ENCODE measurements at regions not wholly inside any gene's neighbourhood (a gene's known extent, or its start where the extent isn't known, plus 50 kb on each side); places are given as distances from the start of the nearest gene placed in this dataset.

DNA sequence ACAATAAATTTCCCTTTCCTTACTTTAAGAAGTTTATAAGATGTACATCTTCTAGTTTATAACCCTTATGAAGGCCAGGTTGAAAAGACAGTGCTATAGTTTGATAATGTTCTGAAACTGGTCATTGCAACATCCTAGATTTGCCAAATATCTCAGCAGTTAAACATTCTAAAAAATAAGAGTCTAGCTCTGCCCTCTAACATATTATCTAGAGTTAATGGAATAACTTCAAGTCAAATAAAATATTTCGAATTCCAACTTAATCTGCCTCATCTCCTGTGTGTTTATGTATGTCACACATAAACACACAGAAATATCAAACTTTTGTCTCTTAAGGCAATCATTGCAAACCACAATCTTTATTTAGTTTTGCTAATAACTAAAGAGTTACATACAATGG, 796.6 kb downstream of the TLE1 start:
- TF ChIP-seq, protein P1, sequence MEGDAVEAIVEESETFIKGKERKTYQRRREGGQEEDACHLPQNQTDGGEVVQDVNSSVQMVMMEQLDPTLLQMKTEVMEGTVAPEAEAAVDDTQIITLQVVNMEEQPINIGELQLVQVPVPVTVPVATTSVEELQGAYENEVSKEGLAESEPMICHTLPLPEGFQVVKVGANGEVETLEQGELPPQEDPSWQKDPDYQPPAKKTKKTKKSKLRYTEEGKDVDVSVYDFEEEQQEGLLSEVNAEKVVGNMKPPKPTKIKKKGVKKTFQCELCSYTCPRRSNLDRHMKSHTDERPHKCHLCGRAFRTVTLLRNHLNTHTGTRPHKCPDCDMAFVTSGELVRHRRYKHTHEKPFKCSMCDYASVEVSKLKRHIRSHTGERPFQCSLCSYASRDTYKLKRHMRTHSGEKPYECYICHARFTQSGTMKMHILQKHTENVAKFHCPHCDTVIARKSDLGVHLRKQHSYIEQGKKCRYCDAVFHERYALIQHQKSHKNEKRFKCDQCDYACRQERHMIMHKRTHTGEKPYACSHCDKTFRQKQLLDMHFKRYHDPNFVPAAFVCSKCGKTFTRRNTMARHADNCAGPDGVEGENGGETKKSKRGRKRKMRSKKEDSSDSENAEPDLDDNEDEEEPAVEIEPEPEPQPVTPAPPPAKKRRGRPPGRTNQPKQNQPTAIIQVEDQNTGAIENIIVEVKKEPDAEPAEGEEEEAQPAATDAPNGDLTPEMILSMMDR (IDR thresholded peaks at IDR 0.05) = no peak
- TF ChIP-seq EZH2 (IDR thresholded peaks at IDR 0.05) (no peak), EZH2phosphoT487 (IDR thresholded peaks at IDR 0.05) (no peak)

All from neural progenitor cell (in vitro differentiated cells).